Psoas muscle (tissue), 7 donors: ENCODE measurements at regions not wholly inside any gene's neighbourhood (a gene's known extent, or its start where the extent isn't known, plus 50 kb on each side); places are given as distances from the start of the nearest gene placed in this dataset.

Experiments used
- ATAC-seq, 4 donors: fragments of 200-7000 bp; cut with Tn5 transposase; one replicate each; pipeline ENCODE4 v1.9.1; 2020; ENCODE audit warnings: moderate library complexity in 3 of 4, mild to moderate bottlenecking in 2 of 4
- DNase-seq, 2 donors: peaks; one replicate each; pipeline ENCODE4 v3.0.0-alpha.2; 2020
- H3K27ac ChIP-seq: fragments of 200-600 bp; one replicate; pipeline ENCODE4 v1.8.0; 2022
- H3K27me3 ChIP-seq, 3 donors: fragments of 200-600 bp in 1 of 3; one replicate each; pipeline versions ENCODE4 v1.6.1 to v1.8.0; 2013 to 2022; ENCODE audit warnings: low read length in 2 of 3, mild to moderate bottlenecking in 2 of 3, moderate library complexity in 1 of 3; ENCODE audit not compliant: insufficient read depth in 3 of 3
- H3K36me3 ChIP-seq, 2 donors: fragments of 200-600 bp in 1 of 2; one replicate each; pipeline versions ENCODE4 v1.6.1 to v1.8.0; 2013 to 2022; ENCODE audit warnings: low read depth in 1 of 2, mild to moderate bottlenecking in 1 of 2, moderate library complexity in 1 of 2; ENCODE audit not compliant: insufficient read depth in 1 of 2
- H3K4me1 ChIP-seq: fragments of 200-600 bp; one replicate; pipeline ENCODE4 v1.8.0; 2022
- H3K4me3 ChIP-seq: fragments of 200-600 bp; one replicate; pipeline ENCODE4 v1.8.0; 2022; ENCODE audit warnings: mild to moderate bottlenecking
- H3K9me3 ChIP-seq: fragments of 200-600 bp; one replicate; pipeline ENCODE4 v1.8.0; 2022
- WGBS, 3 donors: extraction: QIAGEN DNeasy Blood & Tissue Kit; methylation state at CpG; one replicate each; pipeline versions ENCODE4 v1.1.6 to v1.1.7; 2013; 5-methylcytosine and 5-hydroxymethylcytosine counted together
- intact Hi-C, 2 donors: fragments of 100-400 bp; cut with DNase I; formaldehyde crosslinking; loops; one replicate each; pipeline versions ENCODE4 v1.11.0 to v1.14.2; 2022
- TF ChIP-seq, protein P1 (sequence below): fragments of 200-600 bp; IDR thresholded peaks from one replicate; pipeline ENCODE4 v1.8.0; 2022; ENCODE audit warnings: antibody characterized with exemption
- donor health status: healthy with polysubstance abuse.
- donor health status: DM: no; HTN: no; CAD: no; lungs with moderate emphysema.
- donor health status: Bipolar disorder and iron deficiency.
- donor health status: healthy.
- donor health status: DM: yes; HTN: yes; CAD: no.
- donor health status: DM: no; HTN: no; CAD: no.
- donor health status: DM: yes; HTN: yes; CAD: no.

DNA sequence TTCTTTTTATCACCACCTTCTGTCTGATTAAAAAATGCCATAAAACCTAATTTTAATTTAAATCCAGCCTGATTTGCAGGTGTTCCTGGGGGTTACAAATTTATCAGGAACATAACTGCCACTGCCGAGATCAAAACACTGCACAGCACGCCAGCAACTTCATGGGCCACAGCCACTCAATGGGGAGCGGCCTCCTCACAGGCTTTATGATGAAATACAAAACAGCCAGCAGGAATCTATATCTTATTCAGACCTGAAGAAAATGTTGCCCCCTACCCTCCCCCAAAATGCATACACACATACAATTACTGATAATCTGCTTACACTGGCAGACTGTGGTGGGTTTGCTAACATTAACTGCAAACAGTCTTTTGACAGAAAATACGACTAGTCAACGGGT is 151.7 kb upstream of the POU5F2 start:
- Histone ChIP-seq H3K27me3 (no peaks in the 10 kb centered on the region), H3K36me3 (no peaks in the 10 kb centered on the region), H3K4me1 (peaks cover 29% of the 10 kb centered on the region), H3K27ac (no peak overlapping the region), H3K4me3 (no peak overlapping the region), H3K9me3 (no peaks in the 10 kb centered on the region)
- no peak for ATAC-seq
- TF ChIP-seq, protein P1, sequence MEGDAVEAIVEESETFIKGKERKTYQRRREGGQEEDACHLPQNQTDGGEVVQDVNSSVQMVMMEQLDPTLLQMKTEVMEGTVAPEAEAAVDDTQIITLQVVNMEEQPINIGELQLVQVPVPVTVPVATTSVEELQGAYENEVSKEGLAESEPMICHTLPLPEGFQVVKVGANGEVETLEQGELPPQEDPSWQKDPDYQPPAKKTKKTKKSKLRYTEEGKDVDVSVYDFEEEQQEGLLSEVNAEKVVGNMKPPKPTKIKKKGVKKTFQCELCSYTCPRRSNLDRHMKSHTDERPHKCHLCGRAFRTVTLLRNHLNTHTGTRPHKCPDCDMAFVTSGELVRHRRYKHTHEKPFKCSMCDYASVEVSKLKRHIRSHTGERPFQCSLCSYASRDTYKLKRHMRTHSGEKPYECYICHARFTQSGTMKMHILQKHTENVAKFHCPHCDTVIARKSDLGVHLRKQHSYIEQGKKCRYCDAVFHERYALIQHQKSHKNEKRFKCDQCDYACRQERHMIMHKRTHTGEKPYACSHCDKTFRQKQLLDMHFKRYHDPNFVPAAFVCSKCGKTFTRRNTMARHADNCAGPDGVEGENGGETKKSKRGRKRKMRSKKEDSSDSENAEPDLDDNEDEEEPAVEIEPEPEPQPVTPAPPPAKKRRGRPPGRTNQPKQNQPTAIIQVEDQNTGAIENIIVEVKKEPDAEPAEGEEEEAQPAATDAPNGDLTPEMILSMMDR: no peak
- no peak for DNase-seq
- WGBS, 3 donors: 95 to 98% (median 95%) methylated on average over 5 of the region's 5 CpGs
- intact Hi-C loops: loop anchor here in 1 of 2 donors (10.0 kb wide), 1 partner anchor 318 kb away; no protein-coding TSS in a partner anchor

DNA sequence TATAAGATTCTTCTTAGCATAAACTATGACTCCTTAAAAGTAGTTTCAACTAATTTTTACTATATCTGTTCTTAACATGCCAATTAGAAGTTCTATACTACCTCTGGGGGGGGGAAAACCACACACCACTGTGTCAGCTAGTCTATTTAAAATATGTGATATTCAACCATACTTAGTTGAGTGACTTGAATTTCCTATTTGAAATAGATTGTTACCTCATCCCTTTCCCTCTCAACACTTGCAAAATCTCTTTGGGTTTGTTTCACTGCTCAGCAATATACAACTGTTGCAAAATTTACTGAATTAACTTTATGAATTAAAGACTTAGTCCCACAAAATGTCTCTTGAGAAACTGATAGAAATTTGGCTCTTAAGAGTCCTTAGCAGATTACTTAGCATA is 151.1 kb upstream of the POU5F2 start:
- DNase-seq: no peak
- intact Hi-C loops: loop anchor here in 1 of 2 donors (10.0 kb wide), 1 partner anchor 318 kb away; no protein-coding TSS in a partner anchor
- ATAC-seq: peak; percentile 56 to 86 (median 82)
- Histone ChIP-seq H3K27ac (peak overlapping the region; percentile 47), H3K27me3 (no peaks in the 10 kb centered on the region), H3K9me3 (no peaks in the 10 kb centered on the region), H3K36me3 (no peaks in the 10 kb centered on the region), H3K4me1 (peaks cover 29% of the 10 kb centered on the region), H3K4me3 (no peak overlapping the region)
- TF ChIP-seq, protein P1: no peak

DNA sequence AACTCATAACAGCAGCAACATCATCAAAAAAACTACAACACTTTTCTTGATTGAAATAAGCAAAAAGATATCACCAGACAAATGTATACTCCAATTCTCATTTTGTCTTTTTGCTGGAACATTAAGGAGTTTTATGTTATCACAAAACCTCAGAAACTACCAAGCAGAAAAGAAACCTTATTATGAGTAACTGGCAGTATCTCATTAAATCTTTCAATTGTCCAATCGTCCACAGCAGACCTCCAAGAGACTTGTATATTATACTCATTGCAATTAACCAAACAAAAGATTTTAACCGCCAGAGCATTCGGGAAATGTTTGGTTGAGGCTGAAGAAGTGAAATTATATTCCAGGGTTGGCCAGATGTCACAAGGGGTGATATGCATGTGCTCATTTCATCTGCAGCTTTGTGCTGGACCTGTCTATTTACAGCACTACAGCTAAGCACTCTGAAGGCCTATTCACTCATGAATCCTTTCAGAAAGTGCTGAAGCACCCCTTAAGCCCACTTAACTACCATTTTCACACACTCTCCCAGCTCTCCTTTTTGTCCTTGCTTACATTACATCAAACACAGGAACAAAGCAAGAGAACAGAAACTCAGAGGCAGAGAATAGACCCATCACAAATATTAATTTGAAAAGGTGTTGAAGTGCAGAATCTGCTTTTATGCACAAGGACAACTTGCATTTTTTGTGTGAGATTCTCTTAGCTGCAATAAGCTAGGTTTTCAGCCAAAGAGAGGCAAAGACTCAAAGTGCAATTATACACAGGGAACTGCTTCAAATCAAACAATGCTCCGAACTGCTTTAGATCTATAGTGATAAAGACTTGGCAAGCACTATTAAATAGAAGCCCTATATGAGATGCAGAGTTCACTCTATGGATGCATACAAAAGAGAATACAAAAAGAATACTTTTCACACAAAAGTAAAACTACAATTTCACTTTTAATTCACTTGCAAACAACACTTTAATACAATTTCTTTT is 150.4 kb upstream of the POU5F2 start:
- Histone ChIP-seq H3K27ac (peak overlapping the region; percentile 47), H3K4me1 (peaks cover 29% of the 10 kb centered on the region), H3K4me3 (no peak overlapping the region), H3K9me3 (no peaks in the 10 kb centered on the region), H3K36me3 (no peaks in the 10 kb centered on the region), H3K27me3 (no peaks in the 10 kb centered on the region)
- DNase-seq: no peak
- TF ChIP-seq, protein P1: no peak
- intact Hi-C loops: loop anchor here in 1 of 2 donors (10.0 kb wide), 1 partner anchor 317 kb away; no protein-coding TSS in a partner anchor
- ATAC-seq: peak; percentile 61 to 84 (median 78)
- WGBS, 3 donors: 45 to 73% (median 66%) methylated on average over 4 of the region's 4 CpGs

DNA sequence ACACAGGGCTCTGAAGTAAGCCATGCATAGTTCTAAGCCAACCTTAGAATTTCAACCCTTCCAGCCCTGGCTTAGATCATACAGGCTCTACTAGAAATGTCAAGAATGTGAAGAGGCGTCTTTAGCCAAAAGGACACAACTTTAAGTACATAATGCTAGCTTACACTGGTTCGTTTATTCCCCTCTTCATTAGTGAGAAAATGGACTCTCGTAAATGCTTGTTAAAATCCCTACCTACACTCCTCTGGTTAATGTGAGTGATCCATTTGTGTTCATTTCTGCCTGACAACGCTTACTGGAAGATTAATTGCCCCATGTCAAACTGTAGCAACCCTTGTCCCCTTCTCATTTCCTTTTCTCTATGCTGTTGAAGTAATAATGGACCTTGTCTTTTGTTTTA is 149.3 kb upstream of the POU5F2 start:
- Histone ChIP-seq H3K27ac (no peak overlapping the region), H3K4me1 (peaks cover 29% of the 10 kb centered on the region), H3K9me3 (no peaks in the 10 kb centered on the region), H3K36me3 (no peaks in the 10 kb centered on the region), H3K27me3 (no peaks in the 10 kb centered on the region), H3K4me3 (no peak overlapping the region)
- TF ChIP-seq, protein P1: no peak
- 20 to 44% (median 34%) methylated on average over 4 of the region's 4 CpGs for WGBS, 3 donors
- intact Hi-C loops: loop anchor here in 1 of 2 donors (10.0 kb wide), 1 partner anchor 316 kb away; no protein-coding TSS in a partner anchor
- ATAC-seq (peak in 2 of 4 donors; percentile 48 to 52), DNase-seq (no peak)
